Mesenchymal stem cell (in vitro differentiated cells and primary cell): ENCODE measurements at regions not wholly inside any gene's neighbourhood (a gene's known extent, or its start where the extent isn't known, plus 50 kb on each side); places are given as distances from the start of the nearest gene placed in this dataset.
"Not testable (repeated sequence)": the region's sequence is repeated elsewhere in the genome, so short reads cannot be mapped to it uniquely, and the experiment has no call there.

Experiments used
- DNase-seq: peaks from one replicate; pipeline ENCODE4 v3.0.0-alpha.2; 2013
- H2AFZ ChIP-seq: one replicate; pipeline ENCODE4 v1.6.1; 2013; ENCODE audit warnings: low read depth, mild to moderate bottlenecking, control low read depth, inconsistent platforms, low read length, moderate library complexity
- H2AK5ac ChIP-seq: 2 replicates; pipeline ENCODE4 v1.6.1; 2013; ENCODE audit warnings: low read length, moderate library complexity, mild to moderate bottlenecking, inconsistent platforms; ENCODE audit not compliant: severe bottlenecking
- H2BK120ac ChIP-seq: one replicate; pipeline ENCODE4 v1.6.1; 2013; ENCODE audit warnings: low read depth, mild to moderate bottlenecking, inconsistent platforms, low read length, moderate library complexity
- H2BK12ac ChIP-seq, 2 experiments: one replicate each; pipeline ENCODE4 v1.6.1; 2013; ENCODE audit warnings: inconsistent platforms in 2 of 2, low read length in 2 of 2, mild to moderate bottlenecking in 2 of 2, moderate library complexity in 2 of 2, control low read depth in 1 of 2
- H2BK15ac ChIP-seq: one replicate; pipeline ENCODE4 v1.6.1; 2013; ENCODE audit warnings: mild to moderate bottlenecking, low read depth, inconsistent platforms; ENCODE audit not compliant: poor library complexity, severe bottlenecking
- H2BK5ac ChIP-seq: 2 replicates; pipeline ENCODE4 v1.6.1; 2013; ENCODE audit warnings: low read depth, mild to moderate bottlenecking, low read length, control low read depth, inconsistent platforms; ENCODE audit not compliant: poor library complexity, severe bottlenecking
- H3K14ac ChIP-seq, 2 experiments: one replicate each; pipeline ENCODE4 v1.6.1; 2013; ENCODE audit warnings: inconsistent platforms in 2 of 2, low read length in 2 of 2, control low read depth in 1 of 2, mild to moderate bottlenecking in 1 of 2, moderate library complexity in 1 of 2
- H3K18ac ChIP-seq, 2 experiments: one replicate each; pipeline ENCODE4 v1.6.1; 2013; ENCODE audit warnings: inconsistent platforms in 2 of 2, low read length in 2 of 2, control low read depth in 1 of 2, low read depth in 1 of 2, mild to moderate bottlenecking in 1 of 2
- H3K23ac ChIP-seq, 2 experiments: one replicate each; pipeline ENCODE4 v1.6.1; 2013; ENCODE audit warnings: inconsistent platforms in 2 of 2, low read length in 2 of 2, mild to moderate bottlenecking in 2 of 2, moderate library complexity in 2 of 2, control low read depth in 1 of 2
- H3K27ac ChIP-seq: 2 replicates; pipeline ENCODE4 v1.5.1; 2013; ENCODE audit warnings: mild to moderate bottlenecking, moderate library complexity, low read length, control low read depth, inconsistent platforms; ENCODE audit not compliant: poor library complexity, severe bottlenecking
- H3K27me3 ChIP-seq, 2 experiments: 2 replicates each; pipeline versions ENCODE4 v1.6.1 to v1.7.0; 2013; ENCODE audit warnings: low read length in 2 of 2, mild to moderate bottlenecking in 2 of 2, moderate library complexity in 2 of 2, control low read depth in 1 of 2, inconsistent platforms in 1 of 2; ENCODE audit not compliant: control insufficient read depth in 1 of 2, insufficient read depth in 1 of 2
- H3K36me3 ChIP-seq, 2 experiments: 2 replicates each; pipeline versions ENCODE4 v1.6.1 to v1.7.0; 2013; ENCODE audit warnings: low read length in 2 of 2, control low read depth in 1 of 2, inconsistent platforms in 1 of 2, low read depth in 1 of 2, mild to moderate bottlenecking in 1 of 2; ENCODE audit not compliant: insufficient read depth in 2 of 2, control insufficient read depth in 1 of 2
- H3K4ac ChIP-seq, 2 experiments: one replicate each; pipeline ENCODE4 v1.6.1; 2013; ENCODE audit warnings: inconsistent platforms in 2 of 2, low read length in 2 of 2, mild to moderate bottlenecking in 2 of 2, moderate library complexity in 2 of 2, control low read depth in 1 of 2, low read depth in 1 of 2
- H3K4me1 ChIP-seq: 2 replicates; pipeline ENCODE4 v1.6.1; 2013; ENCODE audit warnings: low read depth, low read length, control low read depth; ENCODE audit not compliant: control insufficient read depth, insufficient read depth
- H3K4me2 ChIP-seq: 2 replicates; pipeline ENCODE4 v1.6.1; 2013; ENCODE audit warnings: low read length, mild to moderate bottlenecking, inconsistent platforms; ENCODE audit not compliant: poor library complexity, severe bottlenecking
- H3K4me3 ChIP-seq, 2 experiments: 2 replicates each; pipeline versions ENCODE4 v1.5.1 to v1.7.0; 2013; ENCODE audit warnings: low read length in 2 of 2, mild to moderate bottlenecking in 2 of 2, control low read depth in 1 of 2, low read depth in 1 of 2; ENCODE audit not compliant: insufficient read depth in 1 of 2
- H3K79me1 ChIP-seq: replicated peaks from 2 replicates; pipeline ENCODE4 v1.6.1; 2013; ENCODE audit warnings: mild to moderate bottlenecking, control low read depth, low read length, inconsistent platforms; ENCODE audit not compliant: poor library complexity, severe bottlenecking
- H3K9ac ChIP-seq: 2 replicates; pipeline ENCODE4 v1.7.0; 2013; ENCODE audit warnings: mild to moderate bottlenecking, low read length, moderate library complexity
- H3K9me3 ChIP-seq: 2 replicates; pipeline ENCODE4 v1.7.0; 2013; ENCODE audit warnings: mild to moderate bottlenecking, low read length; ENCODE audit not compliant: control insufficient read depth
- H4K8ac ChIP-seq: one replicate; pipeline ENCODE4 v1.6.1; 2013; ENCODE audit warnings: inconsistent platforms, mild to moderate bottlenecking, low read length, moderate library complexity
- H4K91ac ChIP-seq: one replicate; pipeline ENCODE4 v1.6.1; 2013; ENCODE audit warnings: mild to moderate bottlenecking, low read length, inconsistent platforms
- WGBS: methylation state at CpG from one replicate; pipeline ENCODE4 v1.1.7; 2013; ENCODE audit warnings: mixed read lengths; 5-methylcytosine and 5-hydroxymethylcytosine counted together

GRCh38 chr10:109616359-109616980 is 306.8 kb downstream of the XPNPEP1 start:
- Histone ChIP-seq H2AK5ac (no peak overlapping the region), H2BK5ac (no peak overlapping the region)

GRCh38 chr10:109595356-109595755 is 328.0 kb downstream of the XPNPEP1 start:
- H4K8ac ChIP-seq, H2BK15ac ChIP-seq, H3K4me1 ChIP-seq, H2AK5ac ChIP-seq, H3K4ac ChIP-seq, H4K91ac ChIP-seq, H2BK5ac ChIP-seq, H3K27me3 ChIP-seq, H3K36me3 ChIP-seq, H2BK12ac ChIP-seq, H3K9me3 ChIP-seq, H2BK120ac ChIP-seq, H3K4me2 ChIP-seq, H3K18ac ChIP-seq, H3K4me3 ChIP-seq, H3K9ac ChIP-seq, H3K23ac ChIP-seq, DNase-seq, H3K79me1 ChIP-seq, H3K14ac ChIP-seq, H2AFZ ChIP-seq, H3K27ac ChIP-seq: not testable (repeated sequence)
- 18% methylated on average over 1 of the region's 1 CpG for WGBS

More at GRCh38 chr10:109616359-109616980, 306.8 kb downstream of the XPNPEP1 start:
- Histone ChIP-seq H3K4me3 (no peak overlapping the region), H3K79me1 (no peaks in the 10 kb centered on the region), H4K8ac (no peak overlapping the region), H3K14ac (no peak overlapping the region), H3K4ac (no peak overlapping the region), H2AFZ (no peak overlapping the region), H3K4me1 (no peaks in the 10 kb centered on the region), H3K9me3 (peaks cover 6% of the 10 kb centered on the region), H3K18ac (no peak overlapping the region), H4K91ac (no peak overlapping the region), H3K27me3 (no peaks in the 10 kb centered on the region), H2BK120ac (no peak overlapping the region), H3K9ac (no peak overlapping the region), H3K27ac (no peak overlapping the region), H2BK15ac (no peak overlapping the region), H3K4me2 (no peak overlapping the region), H3K23ac (no peak overlapping the region), H3K36me3 (no peaks in the 10 kb centered on the region), H2BK12ac (no peak overlapping the region)
- 70% methylated on average over 3 of the region's 3 CpGs for WGBS
- no peak for DNase-seq

- Histone ChIP-seq H4K8ac (no peak overlapping the region), H3K27me3 (no peaks in the 10 kb centered on the region), H2BK120ac (no peak overlapping the region), H3K23ac (no peak overlapping the region), H3K18ac (no peak overlapping the region), H2BK5ac (no peak overlapping the region), H3K36me3 (no peaks in the 10 kb centered on the region), H3K79me1 (no peaks in the 10 kb centered on the region), H2AK5ac (no peak overlapping the region), H2AFZ (no peak overlapping the region), H2BK12ac (no peak overlapping the region), H2BK15ac (no peak overlapping the region), H3K9me3 (no peaks in the 10 kb centered on the region), H3K14ac (no peak overlapping the region), H3K4me1 (no peaks in the 10 kb centered on the region), H3K4me2 (no peak overlapping the region), H3K4me3 (no peak overlapping the region), H4K91ac (no peak overlapping the region), H3K4ac (no peak overlapping the region), H3K27ac (no peak overlapping the region), H3K9ac (no peak overlapping the region)
- peak; percentile 1 for DNase-seq
- 59% methylated on average over 4 of the region's 4 CpGs for WGBS
Measured at GRCh38 chr10:109593682-109594081, 329.6 kb downstream of the XPNPEP1 start.

GRCh38 chr10:109592391-109592790 is 330.9 kb downstream of the XPNPEP1 start:
- 55% methylated on average over 1 of the region's 3 CpGs for WGBS
- DNase-seq: no peak
- H2BK12ac ChIP-seq: no peak overlapping the region

More at GRCh38 chr10:109592391-109592790, 330.9 kb downstream of the XPNPEP1 start:
- H2AK5ac ChIP-seq: no peak overlapping the region
- no peak overlapping the region for H2BK120ac ChIP-seq
- H2BK5ac ChIP-seq: no peak overlapping the region
- no peaks in the 10 kb centered on the region for H3K27me3 ChIP-seq
- no peak overlapping the region for H3K4ac ChIP-seq
- H3K4me2 ChIP-seq: no peak overlapping the region
- no peak overlapping the region for H4K91ac ChIP-seq
- no peaks in the 10 kb centered on the region for H3K9me3 ChIP-seq
- no peaks in the 10 kb centered on the region for H3K79me1 ChIP-seq
- H3K18ac ChIP-seq: no peak overlapping the region
- no peaks in the 10 kb centered on the region for H3K36me3 ChIP-seq
- H3K9ac ChIP-seq: no peak overlapping the region
- H3K4me3 ChIP-seq: no peak overlapping the region
- H2BK15ac ChIP-seq: no peak overlapping the region
- no peak overlapping the region for H3K14ac ChIP-seq
- no peak overlapping the region for H2AFZ ChIP-seq
- no peak overlapping the region for H3K27ac ChIP-seq
- H3K23ac ChIP-seq: no peak overlapping the region
- no peak overlapping the region for H4K8ac ChIP-seq
- no peaks in the 10 kb centered on the region for H3K4me1 ChIP-seq
